C4-2B (cell line): ENCODE measurements at regions not wholly inside any gene's neighbourhood (a gene's known extent, or its start where the extent isn't known, plus 50 kb on each side); places are given as distances from the start of the nearest gene placed in this dataset.

Source experiments
- H3K27ac ChIP-seq: fragments of 450-650 bp; 2 replicates; pipeline ENCODE4 v1.5.1; 2017
- ZFX ChIP-seq: fragments of 450-650 bp; IDR thresholded peaks from 2 replicates; pipeline ENCODE4 v1.6.1; 2017
- TF ChIP-seq, protein P1 (sequence below): fragments of 450-650 bp; conservative IDR thresholded peaks from 2 replicates; pipeline ENCODE4 v1.5.1; 2017; ENCODE audit warnings: mild to moderate bottlenecking

DNA sequence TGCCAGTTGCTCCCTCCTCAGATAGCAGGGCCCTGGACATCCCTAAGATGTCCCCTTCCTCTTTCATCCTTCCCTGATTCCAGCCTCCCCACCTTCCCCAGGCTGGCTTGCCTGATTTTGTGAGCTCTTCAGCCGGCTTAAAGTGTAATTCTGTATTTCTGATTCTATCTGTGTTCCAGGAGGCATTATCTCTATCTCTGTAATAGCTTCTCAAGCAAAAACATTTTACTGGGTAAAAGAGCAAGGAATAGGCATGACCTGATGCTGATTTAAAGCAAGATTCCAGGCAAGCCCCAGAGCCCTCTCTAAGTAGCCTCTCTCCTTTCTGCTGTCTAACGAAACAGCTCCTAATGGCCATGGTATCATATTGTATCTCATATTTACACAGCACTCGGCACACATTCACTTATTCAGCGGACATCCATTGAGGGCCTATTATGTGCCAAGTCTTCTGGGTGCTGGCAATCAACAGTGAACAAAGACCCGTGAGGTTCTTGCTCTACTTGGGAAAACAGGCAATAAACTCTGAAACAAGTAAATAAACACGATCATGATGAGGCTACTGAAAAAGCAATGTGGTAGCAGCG, 100.9 kb upstream of the MSX2 start:
- TF ChIP-seq, protein P1, sequence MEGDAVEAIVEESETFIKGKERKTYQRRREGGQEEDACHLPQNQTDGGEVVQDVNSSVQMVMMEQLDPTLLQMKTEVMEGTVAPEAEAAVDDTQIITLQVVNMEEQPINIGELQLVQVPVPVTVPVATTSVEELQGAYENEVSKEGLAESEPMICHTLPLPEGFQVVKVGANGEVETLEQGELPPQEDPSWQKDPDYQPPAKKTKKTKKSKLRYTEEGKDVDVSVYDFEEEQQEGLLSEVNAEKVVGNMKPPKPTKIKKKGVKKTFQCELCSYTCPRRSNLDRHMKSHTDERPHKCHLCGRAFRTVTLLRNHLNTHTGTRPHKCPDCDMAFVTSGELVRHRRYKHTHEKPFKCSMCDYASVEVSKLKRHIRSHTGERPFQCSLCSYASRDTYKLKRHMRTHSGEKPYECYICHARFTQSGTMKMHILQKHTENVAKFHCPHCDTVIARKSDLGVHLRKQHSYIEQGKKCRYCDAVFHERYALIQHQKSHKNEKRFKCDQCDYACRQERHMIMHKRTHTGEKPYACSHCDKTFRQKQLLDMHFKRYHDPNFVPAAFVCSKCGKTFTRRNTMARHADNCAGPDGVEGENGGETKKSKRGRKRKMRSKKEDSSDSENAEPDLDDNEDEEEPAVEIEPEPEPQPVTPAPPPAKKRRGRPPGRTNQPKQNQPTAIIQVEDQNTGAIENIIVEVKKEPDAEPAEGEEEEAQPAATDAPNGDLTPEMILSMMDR, result no peak
- no peak for TF ChIP-seq ZFX
- no peak overlapping the region for H3K27ac ChIP-seq

DNA sequence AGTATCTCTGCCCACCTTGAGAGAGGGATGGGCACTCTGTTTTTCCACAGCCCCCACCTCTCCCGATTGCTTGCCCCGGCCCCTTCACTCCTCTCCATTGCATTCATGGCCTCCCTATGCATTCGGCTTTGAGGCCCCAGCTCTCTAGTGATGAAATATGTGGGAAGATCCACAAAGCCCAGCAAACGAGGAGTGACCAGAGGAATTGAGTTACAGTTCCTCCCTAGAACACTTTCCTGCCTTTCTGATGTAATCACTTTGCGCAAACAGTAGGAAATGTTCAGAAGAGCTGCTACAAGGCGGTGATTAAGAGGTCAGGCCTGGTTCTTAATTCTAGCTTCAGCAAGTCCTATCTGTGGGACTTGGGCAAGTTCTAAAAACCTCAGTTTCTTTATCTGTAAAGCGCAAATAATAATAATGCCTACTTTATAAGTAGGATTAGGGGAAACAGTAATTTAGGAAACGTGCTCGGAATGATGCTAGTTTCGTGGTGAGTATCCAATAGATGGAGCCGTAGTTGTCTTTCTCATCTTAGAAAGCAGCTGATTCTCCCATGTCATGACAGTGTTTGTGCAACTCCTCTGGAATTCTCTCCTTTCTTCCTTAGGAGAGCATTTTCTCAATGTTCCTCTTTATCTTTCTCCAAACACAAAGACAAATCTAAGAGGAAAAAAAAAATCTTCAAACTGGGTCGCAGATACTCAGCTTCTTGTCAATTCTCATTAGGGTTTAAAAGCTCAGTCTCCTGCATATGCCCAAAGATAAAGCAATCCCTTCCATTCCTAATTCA, 99.5 kb upstream of the MSX2 start:
- H3K27ac ChIP-seq, result no peak overlapping the region
- TF ChIP-seq ZFX, result no peak
- TF ChIP-seq, protein P1, result no peak

DNA sequence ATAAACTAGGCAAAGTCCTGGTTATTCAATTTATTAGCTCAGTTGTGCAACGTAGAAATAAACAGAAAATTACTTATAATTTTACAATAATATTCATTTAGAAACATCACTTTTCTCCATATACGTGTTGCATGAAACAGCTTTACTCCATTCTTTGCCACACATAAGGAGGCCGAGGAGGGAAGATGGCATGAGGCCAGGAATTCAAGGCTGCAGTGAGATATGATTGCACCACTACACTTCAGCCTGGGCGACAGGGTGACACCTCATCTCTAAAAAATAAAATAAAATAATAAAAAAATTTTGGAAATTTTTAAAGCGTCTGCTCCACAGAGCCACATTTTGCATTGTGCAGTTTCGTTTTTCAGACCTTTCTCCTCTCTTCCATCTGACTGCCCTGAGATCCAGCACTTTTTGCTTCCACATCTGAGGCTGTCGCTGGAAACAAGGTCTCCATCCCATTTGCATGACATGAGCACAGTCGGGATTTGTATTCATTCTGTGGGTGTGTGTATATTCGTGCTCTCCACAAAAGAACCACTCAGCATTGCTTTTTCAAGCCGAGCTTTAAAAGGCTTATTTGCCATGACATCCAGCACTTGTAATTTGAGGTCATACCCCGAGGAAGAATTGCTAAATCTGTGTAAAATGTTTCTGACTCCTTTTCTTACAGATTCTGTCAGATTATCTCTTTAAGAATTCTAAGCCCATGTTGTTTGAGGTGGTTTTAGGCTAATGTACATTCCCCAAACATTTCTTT, 98.6 kb upstream of the MSX2 start:
- TF ChIP-seq, protein P1, result no peak
- no peak for TF ChIP-seq ZFX
- no peak overlapping the region for H3K27ac ChIP-seq

DNA sequence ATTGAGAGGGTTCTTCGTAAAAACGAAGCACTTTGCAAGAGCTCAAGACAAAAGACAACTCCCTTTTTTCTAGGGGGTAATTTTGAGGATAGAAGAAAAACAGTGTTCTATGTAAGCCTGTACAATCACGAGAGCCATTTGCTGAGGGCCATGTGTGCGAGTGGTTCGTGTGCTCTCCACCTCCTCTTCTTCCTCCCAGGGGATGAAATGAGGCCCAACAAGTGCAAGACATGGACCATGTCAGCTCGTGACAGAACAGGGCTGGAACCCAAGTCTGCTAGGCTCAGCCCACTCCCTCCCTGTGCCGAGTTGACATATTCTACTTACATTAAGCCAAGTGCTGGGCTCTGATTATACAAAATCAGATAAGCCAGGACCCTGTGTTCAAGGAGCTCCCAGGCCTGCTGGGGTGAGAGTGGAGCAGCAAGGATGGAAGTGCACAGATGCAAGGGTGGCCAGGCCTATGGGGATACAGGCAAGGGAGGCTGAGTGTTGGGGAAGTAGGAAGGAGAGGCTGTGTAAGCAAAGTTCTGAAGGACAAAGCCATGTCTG, 97.9 kb upstream of the MSX2 start:
- TF ChIP-seq, protein P1, result no peak
- no peak for TF ChIP-seq ZFX
- no peak overlapping the region for H3K27ac ChIP-seq

DNA sequence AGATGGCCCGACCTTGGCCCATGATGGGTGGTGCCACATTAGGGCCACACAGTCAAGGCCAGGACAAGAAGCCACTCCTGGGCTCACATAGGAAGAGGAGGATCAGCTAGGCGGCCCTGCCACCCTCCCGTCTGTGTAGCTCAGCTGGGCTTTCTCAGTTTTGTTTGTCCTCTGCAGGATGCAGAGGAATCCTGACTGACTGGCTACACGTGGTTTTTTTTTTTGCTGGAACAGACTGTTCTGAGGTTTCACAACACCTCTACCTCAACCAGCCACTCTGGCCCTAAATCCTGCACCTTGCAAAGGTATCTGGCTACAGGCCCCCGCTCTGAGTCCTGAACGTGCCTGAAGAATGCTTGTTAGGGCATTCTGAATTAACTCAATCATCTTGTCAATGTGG, 88.3 kb upstream of the MSX2 start:
- TF ChIP-seq, protein P1, result no peak
- TF ChIP-seq ZFX, result no peak
- peak overlapping the region; percentile 17 for H3K27ac ChIP-seq

DNA sequence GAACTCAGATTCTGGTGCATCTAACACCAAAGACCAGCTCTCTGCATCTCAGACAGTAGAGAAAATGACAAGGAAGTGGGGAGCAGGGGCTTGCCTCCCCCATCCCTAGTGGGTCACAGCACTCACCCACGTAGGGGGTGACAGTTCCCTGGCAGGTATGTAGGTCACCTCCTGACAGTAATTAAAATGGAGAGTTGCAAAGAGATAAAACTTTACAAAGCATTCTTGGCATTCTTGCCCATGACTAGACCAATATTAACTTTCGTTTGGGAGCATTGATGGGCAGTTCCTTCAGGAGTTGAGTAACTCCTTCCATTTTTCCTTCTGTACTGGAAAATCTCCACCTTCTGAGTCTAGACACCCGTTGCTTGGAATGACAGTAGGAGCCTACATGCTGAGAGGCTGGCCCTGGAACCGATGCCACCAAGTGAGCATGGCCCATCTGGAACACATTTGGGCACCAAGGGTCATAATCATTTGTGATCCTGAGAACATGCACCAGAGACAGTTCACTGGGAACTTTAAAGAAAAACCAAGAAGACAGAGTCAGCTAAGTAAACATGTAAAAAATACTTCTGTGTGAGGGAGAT, 81.5 kb upstream of the MSX2 start:
- no peak overlapping the region for H3K27ac ChIP-seq
- TF ChIP-seq, protein P1, result no peak
- no peak for TF ChIP-seq ZFX
